ENCODE measurements at regions not wholly inside any gene's neighbourhood (a gene's known extent, or its start where the extent isn't known, plus 50 kb on each side); places are given as distances from the start of the nearest gene placed in this dataset.

GRCh38 chr6:128808856-128809255 is 74.1 kb upstream of the LAMA2 start:
- DNase-seq (no peak), FAIRE-seq (no peak)
- Histone ChIP-seq H3K4me3 (ENCODE audit: low read length in 3 of 3) (no peak overlapping the region), H3K27ac (ENCODE audit: low read depth in 2 of 2, low read length in 2 of 2) (no peak overlapping the region), H3K9me3 (ENCODE audit: control insufficient read depth in 2 of 3, insufficient read depth in 1 of 3, low read length in 3 of 3) (no peaks in the 10 kb centered on the region), H3K9ac (ENCODE audit: low read length in 3 of 3) (no peak overlapping the region), H3K36me3 (ENCODE audit: control insufficient read depth in 2 of 3, insufficient read depth in 3 of 3, low read length in 3 of 3) (no peaks in the 10 kb centered on the region), H3K4me1 (ENCODE audit: control insufficient read depth in 2 of 3, insufficient read depth in 2 of 3, low read depth in 1 of 3, low read length in 3 of 3) (no peaks in the 10 kb centered on the region), H3K27me3 (ENCODE audit: control insufficient read depth, insufficient read depth, low read length) (no peaks in the 10 kb centered on the region)
- intact Hi-C loops (cut with DNase I), result loop anchor here (10.0 kb wide), 1 partner anchor 436 kb away; no protein-coding TSS in a partner anchor
- no peak for TF ChIP-seq CTCF (IDR thresholded peaks at IDR 0.05; ENCODE audit: borderline replicate concordance, extremely low read depth, insufficient read depth)

GRCh38 chr6:128807577-128807976 is 75.4 kb upstream of the LAMA2 start:
- Histone ChIP-seq H3K27me3 (ENCODE audit: control insufficient read depth, insufficient read depth, low read length) (no peaks in the 10 kb centered on the region), H3K9me3 (ENCODE audit: control insufficient read depth in 2 of 3, insufficient read depth in 1 of 3, low read length in 3 of 3) (no peaks in the 10 kb centered on the region), H3K27ac (ENCODE audit: low read depth in 2 of 2, low read length in 2 of 2) (no peak overlapping the region), H3K4me1 (ENCODE audit: control insufficient read depth in 2 of 3, insufficient read depth in 2 of 3, low read depth in 1 of 3, low read length in 3 of 3) (no peaks in the 10 kb centered on the region), H3K36me3 (ENCODE audit: control insufficient read depth in 2 of 3, insufficient read depth in 3 of 3, low read length in 3 of 3) (no peaks in the 10 kb centered on the region), H3K4me3 (ENCODE audit: low read length in 3 of 3) (no peak overlapping the region), H3K9ac (ENCODE audit: low read length in 3 of 3) (no peak overlapping the region)
- intact Hi-C loops (cut with DNase I), result loop anchor here (10.0 kb wide), 1 partner anchor 437 kb away; no protein-coding TSS in a partner anchor
- TF ChIP-seq CTCF (IDR thresholded peaks at IDR 0.05; ENCODE audit: borderline replicate concordance, extremely low read depth, insufficient read depth), result no peak
- no peak for FAIRE-seq
- DNase-seq, result peak in 2 of 5 donors; percentile 41 to 60

GRCh38 chr6:128806261-128806660 is 76.7 kb upstream of the LAMA2 start:
- DNase-seq (no peak), FAIRE-seq (no peak)
- H3K27me3 ChIP-seq (ENCODE audit: control insufficient read depth, insufficient read depth, low read length), result no peaks in the 10 kb centered on the region
- no peak overlapping the region for H3K27ac ChIP-seq (ENCODE audit: low read depth in 2 of 2, low read length in 2 of 2)
- intact Hi-C loops (cut with DNase I), result loop anchor here (10.0 kb wide), 1 partner anchor 439 kb away; no protein-coding TSS in a partner anchor
- no peaks in the 10 kb centered on the region for H3K9me3 ChIP-seq (ENCODE audit: control insufficient read depth in 2 of 3, insufficient read depth in 1 of 3, low read length in 3 of 3)
- no peak overlapping the region for H3K9ac ChIP-seq (ENCODE audit: low read length in 3 of 3)
- H3K36me3 ChIP-seq (ENCODE audit: control insufficient read depth in 2 of 3, insufficient read depth in 3 of 3, low read length in 3 of 3), result no peaks in the 10 kb centered on the region
- H3K4me3 ChIP-seq (ENCODE audit: low read length in 3 of 3), result no peak overlapping the region
- no peak for TF ChIP-seq CTCF (IDR thresholded peaks at IDR 0.05; ENCODE audit: borderline replicate concordance, extremely low read depth, insufficient read depth)
- no peaks in the 10 kb centered on the region for H3K4me1 ChIP-seq (ENCODE audit: control insufficient read depth in 2 of 3, insufficient read depth in 2 of 3, low read depth in 1 of 3, low read length in 3 of 3)

GRCh38 chr6:128803911-128804310 is 79.0 kb upstream of the LAMA2 start:
- Histone ChIP-seq H3K9ac (ENCODE audit: low read length in 3 of 3) (no peak overlapping the region), H3K36me3 (ENCODE audit: control insufficient read depth in 2 of 3, insufficient read depth in 3 of 3, low read length in 3 of 3) (no peaks in the 10 kb centered on the region), H3K4me1 (ENCODE audit: control insufficient read depth in 2 of 3, insufficient read depth in 2 of 3, low read depth in 1 of 3, low read length in 3 of 3) (no peaks in the 10 kb centered on the region), H3K27ac (ENCODE audit: low read depth in 2 of 2, low read length in 2 of 2) (no peak overlapping the region), H3K27me3 (ENCODE audit: control insufficient read depth, insufficient read depth, low read length) (no peaks in the 10 kb centered on the region), H3K4me3 (ENCODE audit: low read length in 3 of 3) (no peak overlapping the region), H3K9me3 (ENCODE audit: control insufficient read depth in 2 of 3, insufficient read depth in 1 of 3, low read length in 3 of 3) (no peaks in the 10 kb centered on the region)
- intact Hi-C loops (cut with DNase I), result loop anchor here (10.0 kb wide), 1 partner anchor 441 kb away; no protein-coding TSS in a partner anchor
- TF ChIP-seq CTCF (IDR thresholded peaks at IDR 0.05; ENCODE audit: borderline replicate concordance, extremely low read depth, insufficient read depth), result no peak
- no peak for FAIRE-seq
- DNase-seq, result no peak

Data from kidney (tissue), 13 donors.